GM12878 (cell line): ENCODE measurements at regions not wholly inside any gene's neighbourhood (a gene's known extent, or its start where the extent isn't known, plus 50 kb on each side); places are given as distances from the start of the nearest gene placed in this dataset.

ENCODE experiments used
- ATAC-seq: fragments of 200-7000 bp; cut with Tn5 transposase; 3 replicates; pipeline ENCODE4 v1.9.1; 2020; ENCODE audit warnings: mild to moderate bottlenecking, moderate library complexity
- BruUV-seq: library from RNA; stranded (reverse); fragments of 400-500 nt; replicated peaks from 2 replicates; lab custom pipeline; 2021; lab: Mats Ljungman, UMichigan
- CTCF ChIA-PET: fragments of 300-600 bp; sonication (Branson Sonifier 250); formaldehyde crosslinking; extraction: SDS; loops from one replicate; lab custom pipeline; 2021; ENCODE audit warnings: inconsistent platforms; lab: Yijun Ruan, JAX
- POLR2A ChIA-PET: fragments of 350-600 bp; formaldehyde crosslinking; extraction: SDS; loops from one replicate; lab custom pipeline; 2021; ENCODE audit warnings: inconsistent platforms; lab: Charles Lee
- RAD21 ChIA-PET: fragments of 300-600 bp; sonication (Branson Sonifier 250); formaldehyde crosslinking; loops from one replicate; lab custom pipeline; 2023; ENCODE audit warnings: antibody characterized with exemption; ENCODE audit not compliant: unreplicated experiment; lab: Charles Lee
- SMC1A ChIA-PET: fragments of 300-600 bp; sonication (Branson Sonifier 250); formaldehyde crosslinking; loops from one replicate; lab custom pipeline; 2023; ENCODE audit not compliant: unreplicated experiment, uncharacterized antibody; lab: Charles Lee
- DNase-seq: peaks from one replicate; pipeline ENCODE4 v3.0.0-alpha.2; 2011; ENCODE audit warnings: low read depth, low spot score
- FAIRE-seq: peaks from 3 replicates; lab custom pipeline; 2011; peaks lifted over from hg19 to GRCh38; lab: Jason Lieb, UNC
- H2AFZ ChIP-seq: 2 replicates; pipeline ENCODE4 v1.6.0; 2011; ENCODE audit warnings: low read depth, low read length, control low read depth; ENCODE audit not compliant: control insufficient read depth
- H3K27ac ChIP-seq: 2 replicates; pipeline ENCODE4 v1.5.1; 2011; ENCODE audit warnings: control low read depth; ENCODE audit not compliant: control insufficient read depth, insufficient read depth
- H3K27me3 ChIP-seq, 2 experiments: replicated peaks in 1 of 2; 2 replicates each; pipeline versions ENCODE4 v1.6.0 to v1.6.1; 2011; ENCODE audit warnings: low read length in 1 of 2; ENCODE audit not compliant: control insufficient read depth in 2 of 2, insufficient read depth in 2 of 2
- H3K36me3 ChIP-seq, 2 experiments: 2 replicates each; pipeline ENCODE4 v1.5.1; 2011; ENCODE audit warnings: low read length in 1 of 2; ENCODE audit not compliant: control insufficient read depth in 2 of 2, insufficient read depth in 2 of 2
- H3K4me1 ChIP-seq: 2 replicates; pipeline ENCODE4 v1.6.1; 2011; ENCODE audit warnings: mild to moderate bottlenecking, low read length, moderate library complexity, mixed read lengths; ENCODE audit not compliant: control insufficient read depth, insufficient read depth
- H3K4me2 ChIP-seq: 2 replicates; pipeline ENCODE4 v1.6.0; 2011; ENCODE audit warnings: control low read depth; ENCODE audit not compliant: control insufficient read depth, insufficient read depth
- H3K4me3 ChIP-seq: fragments of 200-600 bp; sonication (generic); 2 replicates; pipeline ENCODE4 v1.5.1; 2016
- H3K79me2 ChIP-seq: 2 replicates; pipeline ENCODE4 v1.6.0; 2011; ENCODE audit warnings: low read length; ENCODE audit not compliant: control insufficient read depth, insufficient read depth
- H3K9ac ChIP-seq: 2 replicates; pipeline ENCODE4 v1.8.0; 2011; ENCODE audit warnings: low read length, control low read depth, mixed read lengths; ENCODE audit not compliant: control insufficient read depth, insufficient read depth
- H3K9me3 ChIP-seq: replicated peaks from 3 replicates; pipeline ENCODE4 v1.5.1; 2011; ENCODE audit warnings: mild to moderate bottlenecking, low read length; ENCODE audit not compliant: control insufficient read depth, insufficient read depth
- H4K20me1 ChIP-seq: 2 replicates; pipeline ENCODE4 v1.6.0; 2011; ENCODE audit not compliant: control insufficient read depth, insufficient read depth
- IRF4 ChIP-seq: IDR thresholded peaks from 2 replicates; pipeline ENCODE4 v1.6.1; 2011; ENCODE audit warnings: low read depth, low read length
- SMC3 ChIP-seq: IDR thresholded peaks from 2 replicates; pipeline ENCODE4 v1.6.1; 2011; ENCODE audit warnings: low read length, improper control_type of control experiment, borderline replicate concordance
- USF2 ChIP-seq: IDR thresholded peaks from 2 replicates; pipeline ENCODE4 v1.6.1; 2011; ENCODE audit warnings: low read depth, low read length, improper control_type of control experiment, borderline replicate concordance
- in situ Hi-C: fragments of 300-500 bp; cut with MboI; formaldehyde crosslinking; loops from 9 replicates; pipeline ENCODE4 v1.14.3; 2018; ENCODE audit warnings: mixed read lengths
- intact Hi-C: fragments of 100-400 bp; cut with micrococcal nuclease; formaldehyde crosslinking; loops from one replicate; pipeline ENCODE4 v1.14.2; 2022; ENCODE audit not compliant: unreplicated experiment
- TF ChIP-seq, protein P1 (sequence below): fragments of 150-350 bp; IDR thresholded peaks from 2 replicates; pipeline ENCODE4 v1.6.1; 2016; ENCODE audit warnings: low read depth, low read length
- TF ChIP-seq, protein P2 (sequence below): fragments of 450-650 bp; IDR thresholded peaks from 2 replicates; pipeline ENCODE4 v1.6.1; 2017; ENCODE audit warnings: low read depth, mild to moderate bottlenecking, moderate library complexity
- TF ChIP-seq, protein P3 (sequence below): fragments of 450-650 bp; IDR thresholded peaks from 2 replicates; pipeline ENCODE4 v1.6.1; 2018; ENCODE audit warnings: mild to moderate bottlenecking, low read depth, moderate library complexity; ENCODE audit not compliant: partially characterized antibody
- TF ChIP-seq, protein P4 (sequence below): fragments of 450-650 bp; IDR thresholded peaks from 2 replicates; pipeline ENCODE4 v1.6.1; 2017; ENCODE audit warnings: mild to moderate bottlenecking, moderate library complexity

- TF ChIP-seq, protein P1, sequence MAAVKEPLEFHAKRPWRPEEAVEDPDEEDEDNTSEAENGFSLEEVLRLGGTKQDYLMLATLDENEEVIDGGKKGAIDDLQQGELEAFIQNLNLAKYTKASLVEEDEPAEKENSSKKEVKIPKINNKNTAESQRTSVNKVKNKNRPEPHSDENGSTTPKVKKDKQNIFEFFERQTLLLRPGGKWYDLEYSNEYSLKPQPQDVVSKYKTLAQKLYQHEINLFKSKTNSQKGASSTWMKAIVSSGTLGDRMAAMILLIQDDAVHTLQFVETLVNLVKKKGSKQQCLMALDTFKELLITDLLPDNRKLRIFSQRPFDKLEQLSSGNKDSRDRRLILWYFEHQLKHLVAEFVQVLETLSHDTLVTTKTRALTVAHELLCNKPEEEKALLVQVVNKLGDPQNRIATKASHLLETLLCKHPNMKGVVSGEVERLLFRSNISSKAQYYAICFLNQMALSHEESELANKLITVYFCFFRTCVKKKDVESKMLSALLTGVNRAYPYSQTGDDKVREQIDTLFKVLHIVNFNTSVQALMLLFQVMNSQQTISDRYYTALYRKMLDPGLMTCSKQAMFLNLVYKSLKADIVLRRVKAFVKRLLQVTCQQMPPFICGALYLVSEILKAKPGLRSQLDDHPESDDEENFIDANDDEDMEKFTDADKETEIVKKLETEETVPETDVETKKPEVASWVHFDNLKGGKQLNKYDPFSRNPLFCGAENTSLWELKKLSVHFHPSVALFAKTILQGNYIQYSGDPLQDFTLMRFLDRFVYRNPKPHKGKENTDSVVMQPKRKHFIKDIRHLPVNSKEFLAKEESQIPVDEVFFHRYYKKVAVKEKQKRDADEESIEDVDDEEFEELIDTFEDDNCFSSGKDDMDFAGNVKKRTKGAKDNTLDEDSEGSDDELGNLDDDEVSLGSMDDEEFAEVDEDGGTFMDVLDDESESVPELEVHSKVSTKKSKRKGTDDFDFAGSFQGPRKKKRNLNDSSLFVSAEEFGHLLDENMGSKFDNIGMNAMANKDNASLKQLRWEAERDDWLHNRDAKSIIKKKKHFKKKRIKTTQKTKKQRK: no peak
These were observed 98.8 kb upstream of the CASK start (continued) for GRCh38 chrX:42022158-42022557.

DNA sequence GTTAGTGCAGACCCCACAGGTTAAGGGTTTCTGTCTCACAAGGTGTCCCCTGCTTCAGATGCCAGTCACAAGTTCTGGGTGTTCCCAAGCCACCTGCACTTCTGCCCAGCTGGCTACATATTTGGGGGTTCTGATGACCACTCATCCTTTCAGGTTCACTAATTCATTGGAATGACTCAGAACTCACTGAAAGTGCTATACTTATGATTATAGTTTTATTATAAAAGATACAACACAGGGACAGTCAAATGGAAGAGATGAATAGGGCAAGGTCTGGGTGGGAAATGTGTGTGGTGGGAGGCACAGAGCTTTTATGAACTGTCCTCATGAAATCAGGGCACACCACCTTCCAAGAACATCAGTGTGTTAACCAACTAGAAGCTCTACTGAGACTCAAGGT lies 97.7 kb upstream of the CASK start:
- RAD21 ChIA-PET: no interaction called here
- no peak for ATAC-seq
- intact Hi-C loops: no loop called here
- no peak for TF ChIP-seq USF2
- no peak for TF ChIP-seq SMC3
- TF ChIP-seq, protein P2, sequence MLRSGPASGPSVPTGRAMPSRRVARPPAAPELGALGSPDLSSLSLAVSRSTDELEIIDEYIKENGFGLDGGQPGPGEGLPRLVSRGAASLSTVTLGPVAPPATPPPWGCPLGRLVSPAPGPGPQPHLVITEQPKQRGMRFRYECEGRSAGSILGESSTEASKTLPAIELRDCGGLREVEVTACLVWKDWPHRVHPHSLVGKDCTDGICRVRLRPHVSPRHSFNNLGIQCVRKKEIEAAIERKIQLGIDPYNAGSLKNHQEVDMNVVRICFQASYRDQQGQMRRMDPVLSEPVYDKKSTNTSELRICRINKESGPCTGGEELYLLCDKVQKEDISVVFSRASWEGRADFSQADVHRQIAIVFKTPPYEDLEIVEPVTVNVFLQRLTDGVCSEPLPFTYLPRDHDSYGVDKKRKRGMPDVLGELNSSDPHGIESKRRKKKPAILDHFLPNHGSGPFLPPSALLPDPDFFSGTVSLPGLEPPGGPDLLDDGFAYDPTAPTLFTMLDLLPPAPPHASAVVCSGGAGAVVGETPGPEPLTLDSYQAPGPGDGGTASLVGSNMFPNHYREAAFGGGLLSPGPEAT: no peak
- TF ChIP-seq, protein P3, sequence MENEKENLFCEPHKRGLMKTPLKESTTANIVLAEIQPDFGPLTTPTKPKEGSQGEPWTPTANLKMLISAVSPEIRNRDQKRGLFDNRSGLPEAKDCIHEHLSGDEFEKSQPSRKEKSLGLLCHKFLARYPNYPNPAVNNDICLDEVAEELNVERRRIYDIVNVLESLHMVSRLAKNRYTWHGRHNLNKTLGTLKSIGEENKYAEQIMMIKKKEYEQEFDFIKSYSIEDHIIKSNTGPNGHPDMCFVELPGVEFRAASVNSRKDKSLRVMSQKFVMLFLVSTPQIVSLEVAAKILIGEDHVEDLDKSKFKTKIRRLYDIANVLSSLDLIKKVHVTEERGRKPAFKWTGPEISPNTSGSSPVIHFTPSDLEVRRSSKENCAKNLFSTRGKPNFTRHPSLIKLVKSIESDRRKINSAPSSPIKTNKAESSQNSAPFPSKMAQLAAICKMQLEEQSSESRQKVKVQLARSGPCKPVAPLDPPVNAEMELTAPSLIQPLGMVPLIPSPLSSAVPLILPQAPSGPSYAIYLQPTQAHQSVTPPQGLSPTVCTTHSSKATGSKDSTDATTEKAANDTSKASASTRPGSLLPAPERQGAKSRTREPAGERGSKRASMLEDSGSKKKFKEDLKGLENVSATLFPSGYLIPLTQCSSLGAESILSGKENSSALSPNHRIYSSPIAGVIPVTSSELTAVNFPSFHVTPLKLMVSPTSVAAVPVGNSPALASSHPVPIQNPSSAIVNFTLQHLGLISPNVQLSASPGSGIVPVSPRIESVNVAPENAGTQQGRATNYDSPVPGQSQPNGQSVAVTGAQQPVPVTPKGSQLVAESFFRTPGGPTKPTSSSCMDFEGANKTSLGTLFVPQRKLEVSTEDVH: no peak
- TF ChIP-seq IRF4: no peak
- TF ChIP-seq, protein P4, sequence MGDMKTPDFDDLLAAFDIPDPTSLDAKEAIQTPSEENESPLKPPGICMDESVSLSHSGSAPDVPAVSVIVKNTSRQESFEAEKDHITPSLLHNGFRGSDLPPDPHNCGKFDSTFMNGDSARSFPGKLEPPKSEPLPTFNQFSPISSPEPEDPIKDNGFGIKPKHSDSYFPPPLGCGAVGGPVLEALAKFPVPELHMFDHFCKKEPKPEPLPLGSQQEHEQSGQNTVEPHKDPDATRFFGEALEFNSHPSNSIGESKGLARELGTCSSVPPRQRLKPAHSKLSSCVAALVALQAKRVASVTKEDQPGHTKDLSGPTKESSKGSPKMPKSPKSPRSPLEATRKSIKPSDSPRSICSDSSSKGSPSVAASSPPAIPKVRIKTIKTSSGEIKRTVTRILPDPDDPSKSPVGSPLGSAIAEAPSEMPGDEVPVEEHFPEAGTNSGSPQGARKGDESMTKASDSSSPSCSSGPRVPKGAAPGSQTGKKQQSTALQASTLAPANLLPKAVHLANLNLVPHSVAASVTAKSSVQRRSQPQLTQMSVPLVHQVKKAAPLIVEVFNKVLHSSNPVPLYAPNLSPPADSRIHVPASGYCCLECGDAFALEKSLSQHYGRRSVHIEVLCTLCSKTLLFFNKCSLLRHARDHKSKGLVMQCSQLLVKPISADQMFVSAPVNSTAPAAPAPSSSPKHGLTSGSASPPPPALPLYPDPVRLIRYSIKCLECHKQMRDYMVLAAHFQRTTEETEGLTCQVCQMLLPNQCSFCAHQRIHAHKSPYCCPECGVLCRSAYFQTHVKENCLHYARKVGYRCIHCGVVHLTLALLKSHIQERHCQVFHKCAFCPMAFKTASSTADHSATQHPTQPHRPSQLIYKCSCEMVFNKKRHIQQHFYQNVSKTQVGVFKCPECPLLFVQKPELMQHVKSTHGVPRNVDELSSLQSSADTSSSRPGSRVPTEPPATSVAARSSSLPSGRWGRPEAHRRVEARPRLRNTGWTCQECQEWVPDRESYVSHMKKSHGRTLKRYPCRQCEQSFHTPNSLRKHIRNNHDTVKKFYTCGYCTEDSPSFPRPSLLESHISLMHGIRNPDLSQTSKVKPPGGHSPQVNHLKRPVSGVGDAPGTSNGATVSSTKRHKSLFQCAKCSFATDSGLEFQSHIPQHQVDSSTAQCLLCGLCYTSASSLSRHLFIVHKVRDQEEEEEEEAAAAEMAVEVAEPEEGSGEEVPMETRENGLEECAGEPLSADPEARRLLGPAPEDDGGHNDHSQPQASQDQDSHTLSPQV: no peak

More for the DNA sequence above, 97.7 kb upstream of the CASK start:
- SMC1A ChIA-PET: interaction anchor here (1.0 kb wide), 1 partner anchor 72 kb away, joined by 3 read pairs; no protein-coding TSS in a partner anchor
- H3K4me2 ChIP-seq: no peak overlapping the region
- no peaks in the 10 kb centered on the region; the same call in 2 of the 3 replicates for H3K9me3 ChIP-seq
- no peak overlapping the region for H3K9ac ChIP-seq
- BruUV-seq: no TSS peak
- no peaks in the 10 kb centered on the region for H3K27me3 ChIP-seq
- H3K79me2 ChIP-seq: no peaks in the 10 kb centered on the region
- no peak overlapping the region for H3K27ac ChIP-seq
- H4K20me1 ChIP-seq: no peaks in the 10 kb centered on the region
- no peaks in the 10 kb centered on the region for H3K4me1 ChIP-seq
- no peak overlapping the region for H3K4me3 ChIP-seq
- CTCF ChIA-PET: no interaction called here
- in situ Hi-C loops: no loop called here
- POLR2A ChIA-PET: no interaction called here
- FAIRE-seq: no peak
- DNase-seq: no peak
- no peaks in the 10 kb centered on the region for H3K36me3 ChIP-seq
- H2AFZ ChIP-seq: no peak overlapping the region
